PC-3 (cell line): ENCODE measurements at regions not wholly inside any gene's neighbourhood (a gene's known extent, or its start where the extent isn't known, plus 50 kb on each side); places are given as distances from the start of the nearest gene placed in this dataset.

Source experiments
- ATAC-seq: fragments of 200-7000 bp; cut with Tn5 transposase; 2 replicates; pipeline ENCODE4 v1.9.1; 2020; ENCODE audit warnings: mild to moderate bottlenecking, moderate library complexity
- BruUV-seq: library from RNA; stranded (reverse); fragments of 400-500 nt; replicated peaks from 2 replicates; lab custom pipeline; 2021; lab: Mats Ljungman, UMichigan
- CTCF ChIA-PET: fragments of 300-600 bp; sonication (Branson Sonifier 250); formaldehyde crosslinking; loops from one replicate; lab custom pipeline; 2022; ENCODE audit warnings: antibody characterized with exemption; lab: Charles Lee
- POLR2A ChIA-PET: fragments of 300-600 bp; sonication (Branson Sonifier 250); formaldehyde crosslinking; loops from one replicate; lab custom pipeline; 2022; ENCODE audit warnings: antibody characterized with exemption; ENCODE audit not compliant: unreplicated experiment; lab: Charles Lee
- DNase-seq: peaks from one replicate; pipeline ENCODE4 v3.0.0-alpha.2; 2015
- H2AFZ ChIP-seq: fragments of 300-600 bp; sonication (generic); 2 replicates; pipeline ENCODE4 v1.6.0; 2016; ENCODE audit warnings: antibody characterized with exemption, low read length
- H3F3A ChIP-seq: fragments of 300-600 bp; sonication (generic); one replicate; pipeline ENCODE4 v1.6.0; 2017; ENCODE audit warnings: antibody characterized with exemption, low read length, control low read depth, mild to moderate bottlenecking; ENCODE audit not compliant: unreplicated experiment
- H3K27ac ChIP-seq: fragments of 300-600 bp; sonication (generic); 2 replicates; pipeline ENCODE4 v1.5.1; 2016; ENCODE audit warnings: mild to moderate bottlenecking, low read length
- H3K27me3 ChIP-seq: fragments of 300-600 bp; sonication (generic); 2 replicates; pipeline ENCODE4 v1.6.1; 2016; ENCODE audit warnings: low read length, mixed read lengths
- H3K36me3 ChIP-seq: fragments of 300-600 bp; sonication (generic); 2 replicates; pipeline ENCODE4 v1.6.1; 2016; ENCODE audit warnings: low read depth, mixed run types, low read length, mixed read lengths
- H3K4me1 ChIP-seq: fragments of 300-600 bp; sonication (generic); 2 replicates; pipeline ENCODE4 v1.5.1; 2016; ENCODE audit warnings: low read length; ENCODE audit not compliant: insufficient read depth
- H3K4me2 ChIP-seq: fragments of 300-600 bp; sonication (generic); 2 replicates; pipeline ENCODE4 v1.6.0; 2016; ENCODE audit warnings: low read length
- H3K4me3 ChIP-seq: fragments of 300-600 bp; sonication (generic); 2 replicates; pipeline ENCODE4 v1.5.1; 2016; ENCODE audit warnings: mild to moderate bottlenecking, low read length, mixed read lengths
- H3K79me2 ChIP-seq: fragments of 300-600 bp; sonication (generic); 2 replicates; pipeline ENCODE4 v1.6.1; 2017; ENCODE audit warnings: low read length, mixed read lengths
- H3K9ac ChIP-seq: fragments of 300-600 bp; sonication (generic); 2 replicates; pipeline ENCODE4 v1.6.0; 2016; ENCODE audit warnings: mild to moderate bottlenecking, low read length
- H3K9me2 ChIP-seq: fragments of 300-600 bp; sonication (generic); replicated peaks from 2 replicates; pipeline ENCODE4 v1.6.1; 2016; ENCODE audit warnings: mixed run types, low read length, mixed read lengths
- H3K9me3 ChIP-seq: fragments of 300-600 bp; sonication (generic); 2 replicates; pipeline ENCODE4 v1.6.1; 2016; ENCODE audit warnings: low read length, mixed read lengths
- H4K20me1 ChIP-seq: fragments of 300-600 bp; sonication (generic); 2 replicates; pipeline ENCODE4 v1.6.1; 2016; ENCODE audit warnings: low read length, mixed read lengths
- CTCF ChIP-seq: fragments of 300-600 bp; sonication (generic); conservative IDR thresholded peaks from 2 replicates; pipeline ENCODE4 v1.5.1; 2017; ENCODE audit warnings: antibody characterized with exemption, low read depth, mild to moderate bottlenecking, low read length
- EZH2 ChIP-seq: fragments of 300-600 bp; sonication (generic); IDR thresholded peaks from one replicate; pipeline ENCODE4 v1.6.1; 2017; ENCODE audit warnings: antibody characterized with exemption, mild to moderate bottlenecking, low read length; ENCODE audit not compliant: unreplicated experiment
- EZH2phosphoT487 ChIP-seq: fragments of 300-600 bp; sonication (generic); IDR thresholded peaks from 2 replicates; pipeline ENCODE4 v1.6.1; 2018; ENCODE audit warnings: mild to moderate bottlenecking, antibody characterized with exemption, low read length, borderline replicate concordance
- intact Hi-C: fragments of 100-400 bp; cut with micrococcal nuclease; formaldehyde crosslinking; loops from 2 replicates; pipeline ENCODE4 v1.9.0; 2023

GRCh38 chr14:92236243-92236900, 86.6 kb upstream of the SLC24A4 start:
- H3K27ac ChIP-seq: no peak overlapping the region
- CTCF ChIA-PET: no interaction called here

GRCh38 chr14:92240658-92241057, 82.3 kb upstream of the SLC24A4 start:
- BruUV-seq: no TSS peak
- Histone ChIP-seq H3K9me3 (peaks cover 8% of the 10 kb centered on the region; the same call in 1 of the 2 replicates), H2AFZ (no peak overlapping the region), H3K9ac (no peak overlapping the region), H3K4me2 (no peak overlapping the region), H3K9me2 (no peaks in the 10 kb centered on the region), H3K27me3 (peaks cover 34% of the 10 kb centered on the region), H3F3A (no peaks in the 10 kb centered on the region), H3K4me3 (no peak overlapping the region), H3K27ac (no peak overlapping the region), H3K79me2 (no peaks in the 10 kb centered on the region), H3K4me1 (no peaks in the 10 kb centered on the region), H4K20me1 (no peaks in the 10 kb centered on the region), H3K36me3 (no peaks in the 10 kb centered on the region)
- intact Hi-C loops: no loop called here
- ATAC-seq (no peak), DNase-seq (no peak)
- ChIA-PET CTCF (no interaction called here), POLR2A (no interaction called here)
- TF ChIP-seq EZH2 (no peak), CTCF (no peak), EZH2phosphoT487 (no peak)

More at GRCh38 chr14:92236243-92236900, 86.6 kb upstream of the SLC24A4 start:
- H3K9me2 ChIP-seq: no peaks in the 10 kb centered on the region
- H3K4me2 ChIP-seq: no peak overlapping the region
- DNase-seq (no peak), ATAC-seq (no peak)
- intact Hi-C loops: no loop called here
- no peaks in the 10 kb centered on the region for H4K20me1 ChIP-seq
- H3K27me3 ChIP-seq: peaks cover 36% of the 10 kb centered on the region
- TF ChIP-seq EZH2: no peak
- TF ChIP-seq CTCF: no peak
- no peak for TF ChIP-seq EZH2phosphoT487
- no peaks in the 10 kb centered on the region for H3F3A ChIP-seq
- H3K9ac ChIP-seq: no peak overlapping the region
- no peaks in the 10 kb centered on the region for H3K4me1 ChIP-seq
- H3K9me3 ChIP-seq: no peaks in the 10 kb centered on the region
- no TSS peak for BruUV-seq
- no peak overlapping the region for H3K4me3 ChIP-seq
- H2AFZ ChIP-seq: no peak overlapping the region
- H3K36me3 ChIP-seq: no peaks in the 10 kb centered on the region
- POLR2A ChIA-PET: no interaction called here
- H3K79me2 ChIP-seq: no peaks in the 10 kb centered on the region

- H3K9me2 ChIP-seq: no peaks in the 10 kb centered on the region
- H3K79me2 ChIP-seq: no peaks in the 10 kb centered on the region
- H4K20me1 ChIP-seq: no peaks in the 10 kb centered on the region
- H3K9me3 ChIP-seq: peaks cover 8% of the 10 kb centered on the region; the same call in 1 of the 2 replicates
- ATAC-seq (no peak), DNase-seq (no peak)
- TF ChIP-seq EZH2phosphoT487 (no peak), CTCF (no peak), EZH2 (no peak)
- BruUV-seq: no TSS peak
- no peak overlapping the region for H3K27ac ChIP-seq
- H3K4me1 ChIP-seq: no peaks in the 10 kb centered on the region
- POLR2A ChIA-PET: no interaction called here
- H3K27me3 ChIP-seq: peaks cover 25% of the 10 kb centered on the region
- H3K4me2 ChIP-seq: no peak overlapping the region
- H2AFZ ChIP-seq: no peak overlapping the region
- no peaks in the 10 kb centered on the region for H3F3A ChIP-seq
- no peaks in the 10 kb centered on the region for H3K36me3 ChIP-seq
- intact Hi-C loops: no loop called here
- H3K9ac ChIP-seq: no peak overlapping the region
- CTCF ChIA-PET: no interaction called here
- H3K4me3 ChIP-seq: no peak overlapping the region
These were observed 80.9 kb upstream of the SLC24A4 start for GRCh38 chr14:92241966-92242595.
